Lower lobe of right lung (tissue), 2 donors: ENCODE measurements at regions not wholly inside any gene's neighbourhood (a gene's known extent, or its start where the extent isn't known, plus 50 kb on each side); places are given as distances from the start of the nearest gene placed in this dataset.

Experiments
- ATAC-seq, 2 donors: fragments of 200-7000 bp; cut with Tn5 transposase; one replicate each; pipeline ENCODE4 v1.9.1; 2020 to 2022; ENCODE audit warnings: mild to moderate bottlenecking in 2 of 2, moderate library complexity in 2 of 2
- DNase-seq: peaks from one replicate; pipeline ENCODE4 v3.0.0-alpha.2; 2020
- H3K27ac ChIP-seq: fragments of 200-600 bp; one replicate; pipeline ENCODE4 v1.8.0; 2022
- H3K27me3 ChIP-seq: fragments of 200-600 bp; one replicate; pipeline ENCODE4 v1.8.0; 2022; ENCODE audit warnings: low read depth
- H3K36me3 ChIP-seq: fragments of 200-600 bp; one replicate; pipeline ENCODE4 v1.8.0; 2022; ENCODE audit warnings: mild to moderate bottlenecking
- H3K4me1 ChIP-seq: fragments of 200-600 bp; one replicate; pipeline ENCODE4 v1.8.0; 2022
- H3K4me3 ChIP-seq: fragments of 200-600 bp; one replicate; pipeline ENCODE4 v1.8.0; 2022; ENCODE audit warnings: mild to moderate bottlenecking
- H3K9me3 ChIP-seq: fragments of 200-600 bp; one replicate; pipeline ENCODE4 v1.8.0; 2022
- CTCF ChIP-seq: fragments of 200-600 bp; IDR thresholded peaks from one replicate; pipeline ENCODE4 v1.8.0; 2022; ENCODE audit warnings: antibody characterized with exemption, mild to moderate bottlenecking
- intact Hi-C: fragments of 100-400 bp; cut with DNase I; formaldehyde crosslinking; loops from one replicate; pipeline ENCODE4 v1.11.0; 2022
- donor health status: DM: no; HTN: yes; CAD: no; lungs with severe emphysema.

- H3K9me3 ChIP-seq, result peaks cover under 1% of the 10 kb centered on the region
- DNase-seq (no peak), ATAC-seq (no peak)
- no peaks in the 10 kb centered on the region for H3K36me3 ChIP-seq
- peaks cover 6% of the 10 kb centered on the region for H3K4me1 ChIP-seq
- TF ChIP-seq CTCF, result no peak
- intact Hi-C loops, result no loop called here
- no peaks in the 10 kb centered on the region for H3K27me3 ChIP-seq
- no peak overlapping the region for H3K27ac ChIP-seq
- H3K4me3 ChIP-seq, result no peak overlapping the region
Measured at GRCh38 chr12:46559311-46559710, 186.7 kb upstream of the SLC38A2 start.

- TF ChIP-seq CTCF, result no peak
Measured at GRCh38 chr12:46558677-46559076, 186.1 kb upstream of the SLC38A2 start.

GRCh38 chr12:46557539-46558373, 185.2 kb upstream of the SLC38A2 start:
- DNase-seq (no peak), ATAC-seq (no peak)
- Histone ChIP-seq H3K36me3 (no peaks in the 10 kb centered on the region), H3K9me3 (no peaks in the 10 kb centered on the region), H3K4me3 (no peak overlapping the region), H3K4me1 (peaks cover 3% of the 10 kb centered on the region), H3K27me3 (no peaks in the 10 kb centered on the region), H3K27ac (no peak overlapping the region)
- no peak for TF ChIP-seq CTCF
- intact Hi-C loops, result no loop called here

More at GRCh38 chr12:46558677-46559076, 186.1 kb upstream of the SLC38A2 start:
- no peaks in the 10 kb centered on the region for H3K9me3 ChIP-seq
- H3K36me3 ChIP-seq, result no peaks in the 10 kb centered on the region
- H3K27ac ChIP-seq, result no peak overlapping the region
- ATAC-seq (no peak), DNase-seq (no peak)
- H3K4me3 ChIP-seq, result no peak overlapping the region
- H3K27me3 ChIP-seq, result no peaks in the 10 kb centered on the region
- intact Hi-C loops, result no loop called here
- peaks cover 6% of the 10 kb centered on the region for H3K4me1 ChIP-seq

GRCh38 chr12:46556819-46557524, 184.4 kb upstream of the SLC38A2 start:
- Histone ChIP-seq H3K4me1 (no peaks in the 10 kb centered on the region), H3K9me3 (no peaks in the 10 kb centered on the region), H3K27ac (peak overlapping the region; percentile 42), H3K4me3 (no peak overlapping the region), H3K27me3 (no peaks in the 10 kb centered on the region), H3K36me3 (no peaks in the 10 kb centered on the region)
- intact Hi-C loops, result no loop called here
- TF ChIP-seq CTCF, result no peak
- DNase-seq, result no peak
- no peak for ATAC-seq

GRCh38 chr12:46556105-46556559, 183.6 kb upstream of the SLC38A2 start:
- H3K9me3 ChIP-seq, result no peaks in the 10 kb centered on the region
- no peak for TF ChIP-seq CTCF
- DNase-seq (no peak), ATAC-seq (peak; percentile 50 to 59)
- intact Hi-C loops, result no loop called here
- H3K27me3 ChIP-seq, result no peaks in the 10 kb centered on the region
- H3K27ac ChIP-seq, result no peak overlapping the region
- no peaks in the 10 kb centered on the region for H3K36me3 ChIP-seq
- H3K4me1 ChIP-seq, result no peaks in the 10 kb centered on the region
- no peak overlapping the region for H3K4me3 ChIP-seq
